B cell (primary cell): ENCODE measurements at regions not wholly inside any gene's neighbourhood (a gene's known extent, or its start where the extent isn't known, plus 50 kb on each side); places are given as distances from the start of the nearest gene placed in this dataset.

ENCODE experiments used
- ATAC-seq: fragments of 200-7000 bp; cut with Tn5 transposase; one replicate; pipeline ENCODE4 v1.10.0; 2021; ENCODE audit warnings: low read depth, mild to moderate bottlenecking, moderate number of reproducible peaks, moderate library complexity
- CTCF ChIA-PET: fragments of 350-600 bp; sonication (Branson Sonifier 250); formaldehyde crosslinking; loops from one replicate; lab custom pipeline; 2021; ENCODE audit warnings: antibody characterized with exemption, inconsistent platforms; lab: Charles Lee
- POLR2A ChIA-PET: fragments of 350-600 bp; sonication (Branson Sonifier 250); formaldehyde crosslinking; loops from one replicate; lab custom pipeline; 2021; ENCODE audit warnings: antibody characterized with exemption; lab: Charles Lee
- DNase-seq: peaks from one replicate; pipeline ENCODE4 v3.0.0; 2013
- H2AFZ ChIP-seq: 2 replicates; pipeline ENCODE4 v1.6.1; 2012; ENCODE audit warnings: mild to moderate bottlenecking, low read depth, low read length; ENCODE audit not compliant: insufficient read depth, poor library complexity, severe bottlenecking
- H3K27ac ChIP-seq, 2 donors: 1 replicate in 1 of 2; 2 replicates in 1 of 2; pipeline ENCODE4 v1.5.1; 2012 to 2013; ENCODE audit warnings: low read length in 2 of 2, mild to moderate bottlenecking in 2 of 2, moderate library complexity in 1 of 2
- H3K27me3 ChIP-seq, 4 experiments: fragments of 200-600 bp in 1 of 4; sonication (generic) in 1 of 4; replicated peaks in 1 of 4; 1 replicate in 2 of 4; 2 replicates in 2 of 4; pipeline versions ENCODE4 v1.6.1 to v1.7.0; 2013 to 2016; ENCODE audit warnings: low read length in 3 of 4, mild to moderate bottlenecking in 2 of 4, mixed read lengths in 1 of 4, moderate library complexity in 1 of 4; ENCODE audit not compliant: insufficient read depth in 4 of 4, control insufficient read depth in 3 of 4; ENCODE audit errors: control extremely low read depth in 1 of 4
- H3K36me3 ChIP-seq, 2 experiments: replicated peaks in 1 of 2; 1 replicate in 1 of 2; 2 replicates in 1 of 2; pipeline versions ENCODE4 v1.6.1 to v1.7.1; 2013; ENCODE audit warnings: low read length in 1 of 2; ENCODE audit not compliant: insufficient read depth in 2 of 2, control insufficient read depth in 1 of 2; ENCODE audit errors: control extremely low read depth in 1 of 2, extremely low read depth in 1 of 2
- H3K4me1 ChIP-seq, 2 donors: fragments of 200-600 bp in 1 of 2; sonication (generic) in 1 of 2; 1 replicate in 1 of 2; 2 replicates in 1 of 2; pipeline versions ENCODE4 v1.5.1 to v1.6.1; 2013 to 2017; ENCODE audit warnings: low read length in 2 of 2; ENCODE audit not compliant: control insufficient read depth in 2 of 2, insufficient read depth in 2 of 2
- H3K4me2 ChIP-seq: replicated peaks from 2 replicates; pipeline ENCODE3; 2012; ENCODE audit warnings: mild to moderate bottlenecking, low read depth, low read length; ENCODE audit not compliant: poor library complexity, severe bottlenecking
- H3K4me3 ChIP-seq, 5 experiments: fragments of 200-600 bp in 1 of 5; sonication (generic) in 1 of 5; 1 replicate in 3 of 5; 2 replicates in 2 of 5; pipeline versions ENCODE4 v1.5.1 to v1.7.0; 2011 to 2016; ENCODE audit warnings: low read length in 4 of 5, mild to moderate bottlenecking in 4 of 5, low read depth in 2 of 5, control low read depth in 1 of 5, moderate library complexity in 1 of 5; ENCODE audit not compliant: insufficient read depth in 1 of 5; ENCODE audit errors: control extremely low read depth in 1 of 5, extremely low read depth in 1 of 5
- H3K79me2 ChIP-seq: fragments of 200-600 bp; sonication (generic); one replicate; pipeline ENCODE4 v1.6.0; 2016; ENCODE audit warnings: low read length; ENCODE audit not compliant: control insufficient read depth, insufficient read depth
- H3K9ac ChIP-seq: fragments of 200-600 bp; sonication (generic); 2 replicates; pipeline ENCODE4 v1.6.1; 2017; ENCODE audit warnings: mild to moderate bottlenecking, low read length, moderate library complexity
- H3K9me3 ChIP-seq, 3 donors: one replicate each; pipeline versions ENCODE4 v1.6.1 to v1.7.1; 2013; ENCODE audit warnings: low read length in 2 of 3; ENCODE audit not compliant: control insufficient read depth in 2 of 3, insufficient read depth in 1 of 3; ENCODE audit errors: control extremely low read depth in 1 of 3
- H4K20me1 ChIP-seq: 2 replicates; pipeline ENCODE4 v1.6.0; 2012; ENCODE audit warnings: mild to moderate bottlenecking, low read length; ENCODE audit not compliant: insufficient read depth, control insufficient read depth, poor library complexity, severe bottlenecking
- H3K27ac Mint-ChIP-seq: one replicate; pipeline ENCODE4 v1.8.0; 2021; ENCODE audit warnings: mixed read lengths
- H3K27me3 Mint-ChIP-seq: one replicate; pipeline ENCODE4 v1.8.0; 2021; ENCODE audit warnings: mixed read lengths
- H3K4me1 Mint-ChIP-seq: one replicate; pipeline ENCODE4 v1.8.0; 2021; ENCODE audit warnings: mixed read lengths
- H3K4me3 Mint-ChIP-seq: one replicate; pipeline ENCODE4 v1.8.0; 2021; ENCODE audit warnings: mixed read lengths
- H3K9me3 Mint-ChIP-seq: one replicate; pipeline ENCODE4 v1.8.0; 2022; ENCODE audit warnings: mixed read lengths; ENCODE audit not compliant: insufficient read depth
- CTCF ChIP-seq: fragments of 200-600 bp; IDR thresholded peaks from one replicate; pipeline ENCODE4 v1.8.0; 2022; ENCODE audit warnings: antibody characterized with exemption, mild to moderate bottlenecking
- EZH2 ChIP-seq: IDR thresholded peaks from 2 replicates; pipeline ENCODE4 v1.6.1; 2012; ENCODE audit warnings: borderline replicate concordance, low read depth, mild to moderate bottlenecking, moderate library complexity, low read length; ENCODE audit not compliant: insufficient read depth, poor library complexity, severe bottlenecking
- WGBS: methylation state at CpG from one replicate; pipeline ENCODE4 v1.1.5; 2013; ENCODE audit warnings: missing lambda C conversion rate; ENCODE audit not compliant: insufficient coverage; 5-methylcytosine and 5-hydroxymethylcytosine counted together
- intact Hi-C: fragments of 100-400 bp; cut with micrococcal nuclease; formaldehyde crosslinking; loops from one replicate; pipeline ENCODE4 v1.10.0; 2022

GRCh38 chr3:137264843-137265330 lies 307.1 kb downstream of the IL20RB start:
- Histone ChIP-seq H3K9me3 (peaks cover 0 to 3% (median 0%) of the 10 kb centered on the region in 3 donors), H3K36me3 (no peaks in the 10 kb centered on the region), H3K4me3 (no peak overlapping the region), H3K79me2 (no peaks in the 10 kb centered on the region), H3K27ac (no peak overlapping the region), H3K9ac (no peak overlapping the region), H3K4me2 (no peak overlapping the region), H4K20me1 (no peaks in the 10 kb centered on the region), H3K4me1 (no peaks in the 10 kb centered on the region), H3K27me3 (no peaks in the 10 kb centered on the region), H2AFZ (no peak overlapping the region)
- no peaks in the 10 kb centered on the region for H3K9me3 Mint-ChIP-seq
- no peak overlapping the region for H3K27ac Mint-ChIP-seq
- H3K27me3 Mint-ChIP-seq, result no peaks in the 10 kb centered on the region
- no peak overlapping the region for H3K4me3 Mint-ChIP-seq
- no CpG with 5 or more reads among the region's 3 CpGs for WGBS
- no peak for ATAC-seq
- no peaks in the 10 kb centered on the region for H3K4me1 Mint-ChIP-seq
- ChIA-PET POLR2A (no interaction called here), CTCF (no interaction called here)
- intact Hi-C loops, result no loop called here
- TF ChIP-seq CTCF (no peak), EZH2 (no peak)
- no peak for DNase-seq

GRCh38 chr3:137282871-137283270 lies 325.1 kb downstream of the IL20RB start:
- Mint-ChIP-seq H3K9me3 (peaks cover 3% of the 10 kb centered on the region), H3K27me3 (peaks cover 3% of the 10 kb centered on the region), H3K4me1 (no peaks in the 10 kb centered on the region), H3K27ac (no peak overlapping the region), H3K4me3 (no peak overlapping the region)
- intact Hi-C loops, result no loop called here
- Histone ChIP-seq H3K27ac (no peak overlapping the region), H3K27me3 (no peaks in the 10 kb centered on the region), H3K9me3 (no peaks in the 10 kb centered on the region), H3K36me3 (no peaks in the 10 kb centered on the region), H3K4me1 (no peaks in the 10 kb centered on the region), H3K4me2 (no peak overlapping the region), H2AFZ (no peak overlapping the region), H3K4me3 (no peak overlapping the region), H4K20me1 (no peaks in the 10 kb centered on the region), H3K79me2 (no peaks in the 10 kb centered on the region), H3K9ac (no peak overlapping the region)
- CTCF ChIA-PET, result no interaction called here
- ATAC-seq, result no peak
- POLR2A ChIA-PET, result no interaction called here
- DNase-seq, result no peak
- TF ChIP-seq EZH2, result no peak
- TF ChIP-seq CTCF, result no peak
